PFSK-1 (cell line): ENCODE measurements at regions not wholly inside any gene's neighbourhood (a gene's known extent, or its start where the extent isn't known, plus 50 kb on each side); places are given as distances from the start of the nearest gene placed in this dataset.

Experiments used
- POLR2AphosphoS5 ChIP-seq: IDR thresholded peaks from 2 replicates; pipeline ENCODE4 v1.6.1; 2012; ENCODE audit warnings: low read depth, mild to moderate bottlenecking, control low read depth, low read length, moderate library complexity
- SIN3A ChIP-seq: IDR thresholded peaks from 2 replicates; pipeline ENCODE4 v1.6.1; 2012; ENCODE audit warnings: mild to moderate bottlenecking, low read length, moderate library complexity, borderline replicate concordance; ENCODE audit not compliant: insufficient read depth
- TAF1 ChIP-seq: IDR thresholded peaks from 2 replicates; pipeline ENCODE4 v1.6.1; 2012; ENCODE audit warnings: low read length, control low read depth, borderline replicate concordance; ENCODE audit not compliant: insufficient read depth
- TF ChIP-seq, protein P1 (sequence below), 2 experiments: IDR thresholded peaks; 2 replicates each; pipeline versions ENCODE4 v1.6.1 to v1.8.0; 2011 to 2012; ENCODE audit warnings: low read depth in 2 of 2, low read length in 2 of 2, control low read depth in 1 of 2, inconsistent platforms in 1 of 2, mild to moderate bottlenecking in 1 of 2, moderate library complexity in 1 of 2; ENCODE audit not compliant: insufficient read depth in 1 of 2

GRCh38 chr7:106416430-106416829 is 131.6 kb upstream of the NAMPT start:
- TF ChIP-seq TAF1 (no peak), SIN3A (no peak), POLR2AphosphoS5 (no peak)
- TF ChIP-seq, protein P1, sequence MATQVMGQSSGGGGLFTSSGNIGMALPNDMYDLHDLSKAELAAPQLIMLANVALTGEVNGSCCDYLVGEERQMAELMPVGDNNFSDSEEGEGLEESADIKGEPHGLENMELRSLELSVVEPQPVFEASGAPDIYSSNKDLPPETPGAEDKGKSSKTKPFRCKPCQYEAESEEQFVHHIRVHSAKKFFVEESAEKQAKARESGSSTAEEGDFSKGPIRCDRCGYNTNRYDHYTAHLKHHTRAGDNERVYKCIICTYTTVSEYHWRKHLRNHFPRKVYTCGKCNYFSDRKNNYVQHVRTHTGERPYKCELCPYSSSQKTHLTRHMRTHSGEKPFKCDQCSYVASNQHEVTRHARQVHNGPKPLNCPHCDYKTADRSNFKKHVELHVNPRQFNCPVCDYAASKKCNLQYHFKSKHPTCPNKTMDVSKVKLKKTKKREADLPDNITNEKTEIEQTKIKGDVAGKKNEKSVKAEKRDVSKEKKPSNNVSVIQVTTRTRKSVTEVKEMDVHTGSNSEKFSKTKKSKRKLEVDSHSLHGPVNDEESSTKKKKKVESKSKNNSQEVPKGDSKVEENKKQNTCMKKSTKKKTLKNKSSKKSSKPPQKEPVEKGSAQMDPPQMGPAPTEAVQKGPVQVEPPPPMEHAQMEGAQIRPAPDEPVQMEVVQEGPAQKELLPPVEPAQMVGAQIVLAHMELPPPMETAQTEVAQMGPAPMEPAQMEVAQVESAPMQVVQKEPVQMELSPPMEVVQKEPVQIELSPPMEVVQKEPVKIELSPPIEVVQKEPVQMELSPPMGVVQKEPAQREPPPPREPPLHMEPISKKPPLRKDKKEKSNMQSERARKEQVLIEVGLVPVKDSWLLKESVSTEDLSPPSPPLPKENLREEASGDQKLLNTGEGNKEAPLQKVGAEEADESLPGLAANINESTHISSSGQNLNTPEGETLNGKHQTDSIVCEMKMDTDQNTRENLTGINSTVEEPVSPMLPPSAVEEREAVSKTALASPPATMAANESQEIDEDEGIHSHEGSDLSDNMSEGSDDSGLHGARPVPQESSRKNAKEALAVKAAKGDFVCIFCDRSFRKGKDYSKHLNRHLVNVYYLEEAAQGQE (IDR thresholded peaks at IDR 0.05; ENCODE audit: insufficient read depth in 1 of 2, low read depth in 2 of 2, low read length in 2 of 2), result no peak
